WTC11 (cell line): ENCODE measurements at regions not wholly inside any gene's neighbourhood (a gene's known extent, or its start where the extent isn't known, plus 50 kb on each side); places are given as distances from the start of the nearest gene placed in this dataset.

Experiments used
- CBFB ChIP-seq: sonication (generic); formaldehyde crosslinking; IDR thresholded peaks from 2 replicates; pipeline ENCODE4 v1.8.1; 2022; ENCODE audit warnings: mild to moderate bottlenecking, low read depth, missing genetic modification reagents
- CTCF ChIP-seq: fragments of 200-600 bp; IDR thresholded peaks from 2 replicates; pipeline ENCODE4 v1.8.0; 2022; ENCODE audit warnings: antibody characterized with exemption
- ELF4 ChIP-seq: sonication (generic); formaldehyde crosslinking; IDR thresholded peaks from 2 replicates; pipeline ENCODE4 v1.8.1; 2022; ENCODE audit warnings: low read depth, mild to moderate bottlenecking, moderate library complexity, missing genetic modification reagents
- ESRRA ChIP-seq: sonication (generic); formaldehyde crosslinking; IDR thresholded peaks from 2 replicates; pipeline ENCODE4 v1.8.1; 2022; ENCODE audit warnings: mild to moderate bottlenecking, missing genetic modification reagents, borderline replicate concordance
- IRF1 ChIP-seq: sonication (generic); formaldehyde crosslinking; IDR thresholded peaks from 2 replicates; pipeline ENCODE4 v1.8.0; 2023; ENCODE audit warnings: missing genetic modification reagents
- JUN ChIP-seq: sonication (generic); formaldehyde crosslinking; IDR thresholded peaks from 2 replicates; pipeline ENCODE4 v1.8.0; 2023; ENCODE audit warnings: mild to moderate bottlenecking, missing genetic modification reagents
- ZBTB21 ChIP-seq: sonication (generic); formaldehyde crosslinking; IDR thresholded peaks from 2 replicates; pipeline ENCODE4 v1.8.1; 2023; ENCODE audit warnings: mild to moderate bottlenecking, missing genetic modification reagents, borderline replicate concordance
- ZNF232 ChIP-seq: sonication (generic); formaldehyde crosslinking; IDR thresholded peaks from 2 replicates; pipeline ENCODE4 v1.8.0; 2022; ENCODE audit warnings: mild to moderate bottlenecking, missing genetic modification reagents
- ZNF317 ChIP-seq: sonication (generic); formaldehyde crosslinking; IDR thresholded peaks from 2 replicates; pipeline ENCODE4 v1.8.1; 2023; ENCODE audit warnings: low read depth, mild to moderate bottlenecking, moderate library complexity, missing genetic modification reagents, borderline replicate concordance
- TF ChIP-seq, protein P1 (sequence below): sonication (generic); formaldehyde crosslinking; IDR thresholded peaks from 2 replicates; pipeline ENCODE4 v1.8.1; 2022; ENCODE audit warnings: low read depth, missing genetic modification reagents, borderline replicate concordance
- TF ChIP-seq, protein P2 (sequence below): fragments of 250-450 bp; sonication (Bioruptor Pico); IDR thresholded peaks from 2 replicates; pipeline ENCODE4 v1.9.0; 2021; ENCODE audit warnings: moderate library complexity, mild to moderate bottlenecking, inconsistent platforms, borderline replicate concordance

GRCh38 chr6:153727885-153728284 is 311.2 kb upstream of the OPRM1 start:
- no peak for TF ChIP-seq CTCF
- TF ChIP-seq, protein P1, sequence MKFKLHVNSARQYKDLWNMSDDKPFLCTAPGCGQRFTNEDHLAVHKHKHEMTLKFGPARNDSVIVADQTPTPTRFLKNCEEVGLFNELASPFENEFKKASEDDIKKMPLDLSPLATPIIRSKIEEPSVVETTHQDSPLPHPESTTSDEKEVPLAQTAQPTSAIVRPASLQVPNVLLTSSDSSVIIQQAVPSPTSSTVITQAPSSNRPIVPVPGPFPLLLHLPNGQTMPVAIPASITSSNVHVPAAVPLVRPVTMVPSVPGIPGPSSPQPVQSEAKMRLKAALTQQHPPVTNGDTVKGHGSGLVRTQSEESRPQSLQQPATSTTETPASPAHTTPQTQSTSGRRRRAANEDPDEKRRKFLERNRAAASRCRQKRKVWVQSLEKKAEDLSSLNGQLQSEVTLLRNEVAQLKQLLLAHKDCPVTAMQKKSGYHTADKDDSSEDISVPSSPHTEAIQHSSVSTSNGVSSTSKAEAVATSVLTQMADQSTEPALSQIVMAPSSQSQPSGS = no peak
- TF ChIP-seq IRF1 = no peak
- TF ChIP-seq ELF4 = no peak
- no peak for TF ChIP-seq ZNF317 (CRISPR knock-in tag)
- TF ChIP-seq ESRRA (CRISPR knock-in tag) = no peak
- TF ChIP-seq CBFB (CRISPR knock-in tag) = no peak
- TF ChIP-seq JUN (CRISPR knock-in tag) = no peak
- TF ChIP-seq ZNF232 = no peak
- TF ChIP-seq ZBTB21 = no peak
- TF ChIP-seq, protein P2, sequence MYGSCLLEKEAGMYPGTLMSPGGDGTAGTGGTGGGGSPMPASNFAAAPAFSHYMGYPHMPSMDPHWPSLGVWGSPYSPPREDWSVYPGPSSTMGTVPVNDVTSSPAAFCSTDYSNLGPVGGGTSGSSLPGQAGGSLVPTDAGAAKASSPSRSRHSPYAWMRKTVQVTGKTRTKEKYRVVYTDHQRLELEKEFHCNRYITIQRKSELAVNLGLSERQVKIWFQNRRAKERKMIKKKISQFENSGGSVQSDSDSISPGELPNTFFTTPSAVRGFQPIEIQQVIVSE (CRISPR knock-in tag) = no peak
